Endometrium (tissue), 2 donors: ENCODE measurements at regions not wholly inside any gene's neighbourhood (a gene's known extent, or its start where the extent isn't known, plus 50 kb on each side); places are given as distances from the start of the nearest gene placed in this dataset.

Source experiments
- FAIRE-seq: peaks from 2 replicates; lab custom pipeline; 2012; peaks lifted over from hg19 to GRCh38; lab: Jason Lieb, UNC
- donor health status: control.
- donor health status: control.

DNA sequence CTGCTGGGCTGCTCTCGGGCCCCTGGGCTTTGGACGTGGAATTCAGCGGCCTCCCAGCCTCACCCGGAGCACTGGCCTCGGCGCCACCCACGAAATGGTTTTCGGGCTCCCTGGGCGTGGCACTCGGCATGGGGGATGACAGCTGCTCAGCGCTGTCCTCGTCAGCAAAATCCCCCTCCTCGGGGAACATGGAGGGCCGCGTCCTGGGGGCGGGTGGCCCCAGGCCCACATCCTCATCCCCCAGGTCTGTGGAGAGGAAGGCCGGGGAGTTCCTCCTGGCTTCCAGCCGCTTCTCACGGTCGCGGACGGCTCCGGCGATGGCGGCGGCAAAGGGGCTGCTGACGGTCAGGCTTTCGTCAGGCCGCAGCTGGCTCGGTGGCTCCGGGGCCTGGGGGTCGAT is 88.4 kb downstream of the CTTN start:
- FAIRE-seq, result no peak

DNA sequence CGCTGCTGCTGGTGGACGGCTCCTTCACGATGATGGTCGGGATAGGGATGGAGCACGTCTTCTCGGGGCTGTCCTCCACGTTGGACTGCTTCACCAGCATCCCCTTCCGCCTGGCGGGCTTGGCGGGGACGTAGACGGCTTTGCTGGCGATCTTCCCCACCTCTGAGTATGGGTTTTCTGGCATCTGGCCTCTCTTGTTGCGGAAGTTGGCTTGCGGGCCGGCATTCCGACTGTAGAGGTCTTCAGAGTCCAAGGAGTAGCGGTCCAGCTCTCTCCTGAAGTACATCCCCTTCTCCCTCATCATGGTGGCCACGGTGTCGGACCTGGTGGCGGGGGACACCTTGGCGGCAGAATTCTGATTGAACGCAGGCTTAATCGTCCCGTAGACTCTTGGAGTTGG is 88.8 kb downstream of the CTTN start:
- no peak for FAIRE-seq

DNA sequence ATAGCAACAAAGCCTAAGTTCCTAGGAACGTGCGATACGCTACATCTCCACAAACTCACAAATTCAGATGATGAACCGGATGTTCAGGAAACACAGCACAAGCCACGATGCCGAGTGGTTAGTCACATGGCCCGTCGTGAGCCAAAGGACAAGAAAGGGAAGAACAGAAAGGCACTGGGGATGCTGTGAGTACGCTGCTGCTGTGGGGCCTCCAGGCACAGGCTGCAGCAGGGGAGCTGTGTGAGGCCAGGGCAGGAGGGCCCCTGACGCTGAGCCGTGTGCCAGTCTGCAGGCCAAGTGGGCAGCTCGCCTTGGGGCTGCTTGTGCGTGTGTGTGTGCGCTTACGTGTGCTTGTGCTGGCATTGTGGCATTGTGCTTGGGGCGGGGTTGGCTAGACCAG is 89.4 kb downstream of the CTTN start:
- FAIRE-seq, result no peak

DNA sequence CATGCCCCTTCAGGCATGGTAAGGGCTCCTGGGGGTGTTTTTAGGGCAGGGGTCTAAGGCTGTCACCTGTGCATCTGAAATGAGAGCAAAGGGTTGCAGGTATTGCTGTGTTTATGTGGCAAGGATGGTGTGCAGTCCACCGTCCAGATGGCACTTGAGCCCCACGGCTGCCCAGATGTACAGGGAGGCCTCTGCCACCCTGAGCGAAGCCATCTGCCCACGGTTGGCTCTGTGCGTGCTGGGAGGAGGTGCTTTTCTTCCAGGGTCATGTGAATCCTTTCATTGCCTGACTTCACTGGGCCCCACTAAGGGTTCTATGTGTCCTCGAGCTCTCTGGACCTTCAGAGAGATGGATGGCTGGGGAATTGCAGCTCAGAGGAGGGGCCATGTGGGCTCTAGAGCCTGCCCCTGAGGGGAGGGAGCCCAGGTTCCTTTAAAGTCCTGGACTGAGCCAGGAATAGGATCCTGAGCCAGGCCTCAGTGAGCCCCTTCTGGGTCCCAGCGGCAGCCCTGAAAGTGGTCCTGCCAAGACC is 89.9 kb downstream of the CTTN start:
- FAIRE-seq, result no peak

DNA sequence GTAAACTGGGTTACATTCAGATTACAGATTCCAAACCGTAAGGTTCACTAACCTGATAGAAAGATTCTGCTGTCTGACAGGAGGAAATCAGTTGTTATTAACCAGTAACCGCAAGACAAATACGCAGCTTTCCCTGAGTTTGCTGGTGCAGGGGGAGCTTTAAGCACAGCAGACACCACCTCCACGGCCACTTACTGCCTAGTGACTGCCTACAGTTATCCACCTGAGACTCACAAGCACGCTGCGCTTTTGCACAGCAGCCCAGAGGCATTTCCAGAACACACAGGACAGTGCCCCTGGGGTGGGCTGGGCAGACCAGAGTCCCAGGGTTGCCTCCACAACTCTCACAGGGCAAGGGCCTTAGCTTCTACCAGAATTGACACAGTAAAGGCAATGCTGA is 90.9 kb downstream of the CTTN start:
- FAIRE-seq, result no peak

DNA sequence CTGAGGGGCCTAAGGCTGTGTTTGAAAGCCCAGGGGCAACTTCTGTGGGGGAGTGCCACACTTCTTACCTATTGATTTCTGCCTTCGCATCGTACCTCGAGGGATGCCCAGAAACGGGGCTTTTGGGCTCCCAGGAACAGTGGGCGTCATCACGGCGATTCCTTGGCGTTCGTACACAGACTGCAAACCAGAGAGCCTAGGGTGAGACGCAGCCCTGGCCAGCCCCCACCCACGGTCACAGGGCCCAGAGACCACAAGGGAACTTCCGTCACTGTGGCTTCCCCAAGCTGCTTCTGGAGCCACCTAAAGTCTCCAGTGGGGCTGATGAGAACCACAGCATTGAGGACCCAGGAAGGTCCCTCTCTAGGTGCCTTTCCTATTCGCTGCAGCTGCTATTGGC is 91.9 kb downstream of the CTTN start:
- no peak for FAIRE-seq

DNA sequence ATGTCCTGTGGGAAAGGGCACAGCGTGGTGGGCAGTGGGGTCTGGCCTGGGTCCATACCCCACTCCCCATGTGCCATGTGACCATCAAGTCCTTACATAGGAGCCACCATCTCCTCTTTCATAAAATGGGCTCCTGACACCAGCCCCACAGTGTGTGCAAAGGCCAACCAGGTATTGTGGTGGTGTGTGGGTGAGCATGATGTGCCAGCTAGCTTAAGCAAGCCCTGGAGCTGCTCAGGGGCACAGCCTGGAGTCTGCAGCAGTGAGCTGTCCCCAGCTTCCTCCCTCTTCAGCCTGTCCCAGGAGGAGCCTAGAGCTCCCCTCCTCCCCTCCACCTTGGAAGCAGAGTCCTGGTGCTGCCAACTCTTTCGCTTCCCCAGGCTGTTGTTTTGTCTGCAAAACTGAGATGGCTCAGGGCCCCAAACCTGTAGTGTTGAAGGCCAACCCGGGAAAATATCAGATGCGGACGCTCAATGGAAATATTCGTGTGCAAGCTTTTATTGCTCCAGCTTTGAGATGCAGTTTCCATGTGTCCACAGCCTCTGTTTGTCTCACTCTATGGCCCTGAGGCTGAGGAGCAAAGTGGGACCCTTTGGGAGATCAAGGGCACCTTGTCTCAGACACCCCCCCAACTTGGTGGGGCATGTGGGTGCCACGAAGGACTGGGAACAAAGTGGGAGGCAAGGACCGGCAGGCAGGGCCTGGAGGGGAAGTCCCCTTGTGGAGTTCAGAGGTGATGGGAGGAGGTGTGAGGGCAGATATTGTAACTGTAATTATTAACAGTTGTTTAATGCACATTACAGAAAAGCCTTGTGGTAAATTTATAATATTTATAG is 92.6 kb downstream of the CTTN start:
- FAIRE-seq, result no peak

DNA sequence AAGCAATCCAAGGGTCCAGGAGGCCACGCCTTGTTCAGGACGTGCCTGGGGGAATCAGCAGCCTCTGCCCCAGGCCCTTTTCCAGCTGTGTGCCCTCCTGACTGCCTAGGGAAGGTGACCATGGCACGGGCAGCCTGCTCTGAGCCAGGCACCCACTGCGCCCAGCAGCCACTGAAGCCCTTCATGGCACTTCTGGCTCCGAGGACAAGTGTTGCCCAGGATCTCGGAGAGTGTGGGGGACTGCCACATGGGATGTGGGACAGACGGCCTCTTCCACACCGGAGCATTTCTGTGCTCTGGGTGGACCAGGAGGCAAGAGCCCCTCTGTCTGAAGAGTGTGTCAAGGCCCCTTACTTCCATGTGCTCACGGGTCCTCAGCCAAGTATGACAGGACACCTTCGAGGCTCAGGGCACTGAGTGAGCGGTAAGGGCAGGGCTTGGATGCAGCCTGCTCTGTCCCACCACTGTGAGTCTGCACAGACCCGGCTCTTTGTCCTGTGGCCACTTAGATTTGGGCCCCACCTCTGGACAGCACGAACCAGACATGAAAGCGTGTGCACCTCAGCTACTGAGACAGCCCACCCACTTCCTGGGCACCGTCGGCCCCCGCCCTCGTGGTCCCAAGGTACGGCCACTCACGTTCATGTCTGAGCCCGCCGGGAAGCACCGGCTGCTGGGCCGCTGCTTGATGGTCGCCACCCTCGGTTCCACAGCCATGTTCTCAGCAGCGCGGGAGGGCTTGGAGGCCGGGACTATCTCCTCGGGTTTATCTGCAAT is 93.6 kb downstream of the CTTN start:
- no peak for FAIRE-seq

DNA sequence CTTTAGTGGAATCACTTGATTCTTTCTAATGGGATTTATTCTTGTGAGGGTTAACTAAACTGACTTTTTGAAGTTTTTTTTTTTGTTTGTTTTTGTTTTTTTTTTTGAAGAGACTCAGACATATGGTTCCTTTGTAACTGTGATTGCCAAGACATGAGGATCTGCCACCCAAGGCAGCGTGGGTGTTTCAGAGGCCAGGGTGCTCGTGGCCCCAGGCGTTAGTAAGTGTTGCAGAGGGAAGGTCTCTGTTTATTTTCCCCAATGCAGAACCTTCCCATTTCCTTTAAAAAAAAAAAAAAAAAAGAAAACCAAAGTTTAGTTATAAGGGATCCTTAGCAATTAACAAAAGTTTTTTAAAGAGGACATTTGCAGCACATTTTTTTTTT is 94.8 kb downstream of the CTTN start:
- FAIRE-seq, result peak; percentile 77

DNA sequence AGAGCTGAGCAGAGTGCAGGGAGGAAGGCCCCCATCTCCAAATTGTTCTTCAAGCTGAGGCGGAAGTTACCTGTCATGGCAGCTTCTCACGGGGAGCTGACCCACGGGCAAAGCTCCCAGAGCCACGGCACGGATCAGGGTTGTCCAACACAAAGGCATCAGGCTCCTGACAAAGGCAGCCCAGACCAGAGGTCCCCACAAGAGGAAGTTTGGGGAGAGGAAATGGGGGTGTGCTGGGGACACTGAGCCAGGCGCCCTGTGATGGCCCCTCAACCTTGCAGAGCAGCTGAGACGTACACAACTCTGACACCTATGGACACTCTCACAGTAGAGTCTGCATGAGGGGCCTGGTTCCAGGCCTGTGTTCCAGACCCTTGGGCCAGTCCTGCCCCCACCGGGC is 95.6 kb downstream of the CTTN start:
- no peak for FAIRE-seq

DNA sequence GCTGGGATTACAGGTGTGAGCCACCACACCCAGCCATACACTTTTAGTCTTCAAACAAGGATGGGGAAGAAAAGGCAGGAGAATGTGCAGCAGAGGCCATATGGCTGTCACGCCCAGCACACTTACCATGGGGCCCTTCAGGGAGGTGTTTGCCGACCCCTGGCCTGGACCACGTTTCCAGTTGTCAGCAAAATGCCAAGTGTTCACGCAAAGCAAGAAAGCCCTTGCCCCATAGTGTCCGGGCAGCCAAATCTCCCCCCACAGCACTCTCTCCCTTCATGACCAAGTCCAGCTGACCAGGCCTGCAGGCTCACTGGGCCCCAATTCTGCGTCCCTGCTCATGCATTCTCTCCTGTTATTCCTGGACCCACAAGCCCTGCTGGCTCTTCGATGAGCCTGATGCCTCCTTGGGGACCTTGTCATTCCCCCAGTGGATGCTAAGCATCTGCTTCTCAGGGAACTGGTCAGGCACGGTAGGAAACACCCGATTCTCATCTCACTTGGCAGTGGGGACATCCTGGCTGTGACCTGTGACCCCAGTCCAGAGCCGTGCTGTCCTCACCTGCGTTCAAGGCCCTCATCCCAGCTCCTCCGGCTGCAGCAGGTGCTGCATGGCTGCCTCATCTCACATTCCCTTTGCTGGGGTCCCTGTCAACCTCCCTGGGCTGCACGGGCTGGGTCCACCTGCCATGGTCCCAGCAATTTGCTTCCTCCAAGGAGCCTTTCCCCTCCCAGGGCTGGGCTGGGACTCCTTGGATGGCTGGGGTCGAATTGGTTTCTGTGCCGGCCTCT is 96.4 kb downstream of the CTTN start:
- no peak for FAIRE-seq

DNA sequence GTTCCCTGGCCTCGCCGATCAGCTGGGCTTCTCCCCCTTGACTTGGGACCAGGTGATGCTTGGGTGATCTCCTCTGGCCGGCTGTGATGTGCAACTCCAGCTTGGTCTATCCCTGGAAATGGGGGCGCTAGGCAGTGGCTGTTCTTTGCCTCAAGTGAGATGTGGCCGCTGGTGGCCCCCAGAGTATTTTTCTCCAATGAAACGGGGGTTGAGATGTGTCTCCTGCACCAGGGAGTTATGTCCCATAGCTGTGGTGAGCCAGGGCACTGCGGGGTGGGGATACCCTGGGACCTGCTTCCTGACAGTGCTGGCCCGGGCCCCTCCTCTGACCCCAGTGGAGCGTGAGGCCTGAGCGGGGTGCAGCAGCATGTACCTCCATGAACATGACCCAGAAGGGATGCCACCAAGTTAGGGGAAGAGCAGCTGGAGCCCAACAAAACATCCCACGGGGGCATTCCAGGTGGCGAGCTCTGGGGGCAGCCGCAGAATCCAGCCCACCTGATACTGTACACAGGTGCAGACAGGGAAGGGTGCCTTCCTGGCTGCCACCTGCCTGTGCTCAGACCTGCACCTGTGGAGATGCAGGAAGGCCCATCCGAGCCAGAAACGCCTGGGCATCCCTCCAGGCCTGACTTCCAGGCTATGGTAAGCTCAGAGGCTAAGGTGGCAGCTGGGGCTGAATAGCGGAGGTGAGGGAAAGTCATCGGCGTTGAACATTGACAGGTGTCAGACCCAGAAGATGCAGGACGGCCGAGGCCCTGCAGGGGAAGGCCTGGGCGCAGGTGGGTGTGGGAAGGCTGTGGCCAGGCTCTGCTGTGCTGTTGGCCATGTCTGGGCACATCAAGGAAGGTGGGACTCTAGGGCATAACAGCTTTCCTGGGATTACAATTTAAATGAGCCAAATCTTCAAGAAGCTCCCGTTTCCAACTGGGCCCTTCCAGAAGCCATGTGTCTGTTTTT is 97.3 kb downstream of the CTTN start:
- no peak for FAIRE-seq

DNA sequence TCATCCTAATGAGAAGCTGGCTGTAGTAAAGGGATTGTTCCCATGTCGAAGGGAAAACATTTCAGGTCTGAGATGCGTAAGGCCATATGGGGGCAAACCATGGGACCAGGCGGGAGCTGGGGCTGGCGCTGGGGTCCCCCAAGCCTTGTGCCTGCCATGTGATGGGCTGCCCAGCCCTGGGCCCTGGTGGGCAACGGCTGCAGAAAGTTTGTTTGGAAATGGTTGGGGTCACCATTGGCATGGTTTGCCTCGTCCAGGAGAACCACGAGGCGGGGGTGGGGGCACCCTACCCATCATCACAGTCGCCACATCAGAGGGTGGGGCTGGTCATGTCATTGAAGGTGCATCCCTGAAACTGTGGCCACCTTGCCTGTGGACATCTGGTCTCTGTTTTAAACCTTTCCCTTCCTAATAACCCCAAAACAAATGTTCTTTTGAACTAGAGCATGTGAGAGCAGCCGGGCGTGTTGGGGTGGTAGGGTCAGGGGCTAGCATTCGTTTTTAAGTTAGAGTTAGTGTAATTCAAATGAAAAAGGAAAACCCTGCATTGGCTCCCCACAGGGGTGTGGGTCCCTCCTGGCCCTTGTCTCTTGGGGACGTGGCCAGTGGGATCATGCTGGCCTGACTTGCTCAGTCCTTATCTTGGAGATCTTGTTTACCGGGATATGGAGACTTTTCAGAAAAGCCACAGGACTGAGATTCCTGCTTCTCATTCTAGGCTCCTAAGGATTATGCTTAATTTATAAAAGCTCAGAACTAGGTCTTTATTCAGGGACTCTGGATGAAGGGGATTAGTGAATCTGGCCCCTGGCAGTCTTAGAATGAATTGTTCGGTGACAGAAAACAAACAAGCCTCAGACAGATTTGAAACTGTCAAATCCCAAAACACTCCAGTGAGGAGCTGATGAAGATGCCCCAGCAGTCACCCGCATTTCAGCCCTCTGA is 98.5 kb downstream of the CTTN start:
- no peak for FAIRE-seq

DNA sequence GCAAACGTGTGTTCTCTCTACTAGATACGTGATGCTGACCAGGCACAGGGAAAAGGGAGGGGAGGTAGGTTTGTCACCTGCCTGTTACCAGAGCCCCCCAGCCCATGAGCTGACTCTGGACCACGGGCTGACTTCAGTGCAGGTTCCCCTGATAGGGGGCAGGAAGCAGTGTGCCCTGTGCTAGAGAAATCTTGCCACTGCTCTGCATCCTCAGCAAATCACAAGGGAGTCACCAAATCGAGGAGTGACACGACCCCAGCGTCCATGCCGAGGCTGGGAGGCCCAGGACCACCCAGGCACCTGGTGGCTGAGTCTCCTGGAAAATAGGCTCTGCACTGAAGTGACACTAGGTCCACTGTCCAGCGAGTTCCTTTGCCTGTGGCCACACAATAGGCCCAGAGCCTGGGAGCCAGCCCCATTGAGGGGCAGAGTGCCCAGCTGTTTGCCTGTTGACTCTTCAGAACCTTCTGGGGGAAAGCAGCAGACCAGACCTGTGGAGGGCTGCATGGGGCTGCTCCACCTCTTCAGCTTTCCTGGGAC is 99.3 kb downstream of the CTTN start:
- FAIRE-seq, result no peak

DNA sequence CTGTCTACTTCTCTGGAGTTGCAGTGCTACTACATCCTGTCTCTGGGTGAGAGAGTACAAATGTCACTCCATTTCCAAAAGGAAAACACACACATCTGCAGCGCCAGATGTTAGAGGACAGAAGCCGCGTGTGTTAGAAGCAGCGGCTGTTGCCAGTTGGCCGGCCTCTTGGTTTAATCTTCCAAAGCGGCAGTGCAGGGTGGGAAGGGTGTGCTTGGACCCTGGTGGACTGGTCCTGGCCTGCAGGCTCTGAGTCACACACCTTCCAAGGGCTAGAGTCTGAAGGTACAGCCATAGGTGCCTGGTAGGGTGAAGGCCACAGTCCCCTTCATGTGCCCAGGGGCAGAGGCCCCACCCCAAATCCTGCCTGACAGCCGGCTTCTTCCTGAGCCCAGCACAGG is 99.8 kb downstream of the CTTN start:
- FAIRE-seq, result no peak

DNA sequence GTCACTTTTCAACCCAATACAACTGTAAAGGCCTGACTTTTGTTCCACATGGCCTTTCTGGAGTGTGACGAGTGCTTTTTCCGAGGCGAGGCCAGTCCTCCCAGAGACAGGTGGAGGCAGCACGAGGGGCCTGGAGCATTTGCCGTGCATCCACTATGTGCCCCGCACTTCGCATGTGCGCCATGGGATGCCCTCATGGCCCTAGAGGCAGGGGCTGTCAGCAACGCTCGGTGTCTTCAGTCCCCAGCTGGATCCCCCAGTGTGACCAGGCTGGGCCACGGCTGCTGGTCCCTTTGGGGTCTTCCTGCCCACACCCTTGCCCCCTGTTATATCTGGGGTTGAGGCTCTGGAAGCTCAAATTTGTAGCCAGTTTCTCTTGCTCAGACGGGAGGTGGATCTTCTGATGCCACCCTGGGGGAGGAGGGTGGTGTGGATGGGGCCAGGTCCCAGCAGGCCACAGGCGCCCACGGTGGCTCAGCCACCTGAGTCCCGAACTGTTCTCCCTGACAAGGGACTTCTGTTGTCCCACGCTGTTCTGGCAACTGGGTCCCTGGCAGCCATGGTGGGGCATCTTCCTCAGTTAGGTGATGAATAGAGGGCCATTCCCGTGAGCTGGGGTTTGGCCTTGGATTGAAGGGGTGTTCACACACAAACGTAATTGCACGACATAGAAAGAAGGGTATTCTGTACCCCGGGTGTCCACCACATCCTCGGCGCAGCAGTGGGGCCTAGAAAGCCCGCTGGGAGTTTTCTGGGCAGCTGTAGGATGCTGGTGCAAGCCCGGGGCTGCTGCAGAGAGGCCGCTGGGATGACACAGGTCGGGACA is 100.9 kb downstream of the CTTN start:
- no peak for FAIRE-seq

DNA sequence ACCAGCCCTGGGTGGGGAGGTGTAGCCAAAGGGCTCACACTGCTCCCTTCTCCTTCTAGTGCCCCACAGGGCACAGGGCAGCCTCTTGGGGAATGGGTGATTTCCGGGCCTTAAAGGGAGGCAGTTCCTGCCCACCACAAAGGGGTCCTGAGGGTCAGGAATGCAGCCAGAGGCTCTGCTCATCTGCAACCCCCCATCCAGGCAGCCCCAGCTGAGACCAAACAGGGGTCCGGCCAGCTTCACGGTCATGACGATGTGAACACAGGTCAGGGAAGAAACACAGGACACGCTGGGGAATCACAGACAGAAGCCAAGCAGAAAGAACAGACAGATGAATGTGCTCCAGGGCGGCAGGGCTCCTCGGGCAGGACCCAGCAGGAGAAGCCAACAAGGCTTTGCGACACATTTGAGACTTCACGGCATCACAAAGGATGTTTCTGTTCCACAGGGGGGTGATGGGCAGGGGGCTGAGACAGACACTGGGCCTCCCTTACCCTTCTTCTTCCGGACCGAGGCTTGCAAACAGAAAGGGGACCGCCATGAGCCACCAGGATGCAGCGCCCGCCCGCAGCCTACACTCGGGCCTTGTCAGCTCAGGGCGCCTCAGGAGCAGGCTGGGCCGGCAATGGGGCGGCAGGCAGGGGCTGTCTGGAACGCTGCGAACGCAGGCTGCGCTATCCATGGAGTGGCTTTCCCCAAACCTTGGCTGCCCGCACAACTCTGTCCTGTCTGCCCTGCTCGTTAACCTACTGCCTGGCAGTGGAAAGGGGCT is 101.9 kb downstream of the CTTN start:
- FAIRE-seq, result no peak
